Right hindlimb (tissue), 1 donor: ENCODE measurements at regions not wholly inside any gene's neighbourhood (a gene's known extent, or its start where the extent isn't known, plus 50 kb on each side); places are given as distances from the start of the nearest gene placed in this dataset.
A peak's percentile ranks its signal among the peaks of the same experiment; 100 is the strongest.

Source experiments
- DNase-seq: peaks from one replicate; pipeline ENCODE4 v3.0.0-alpha.2; 2018

- no peak for DNase-seq
These were observed 162.1 kb downstream of the ARL4C start for GRCh38 chr2:234334756-234335155.

- DNase-seq: peak; percentile 47
These were observed 162.7 kb downstream of the ARL4C start for GRCh38 chr2:234334151-234334550.

GRCh38 chr2:234333168-234334130 lies 163.4 kb downstream of the ARL4C start:
- DNase-seq: no peak

DNA sequence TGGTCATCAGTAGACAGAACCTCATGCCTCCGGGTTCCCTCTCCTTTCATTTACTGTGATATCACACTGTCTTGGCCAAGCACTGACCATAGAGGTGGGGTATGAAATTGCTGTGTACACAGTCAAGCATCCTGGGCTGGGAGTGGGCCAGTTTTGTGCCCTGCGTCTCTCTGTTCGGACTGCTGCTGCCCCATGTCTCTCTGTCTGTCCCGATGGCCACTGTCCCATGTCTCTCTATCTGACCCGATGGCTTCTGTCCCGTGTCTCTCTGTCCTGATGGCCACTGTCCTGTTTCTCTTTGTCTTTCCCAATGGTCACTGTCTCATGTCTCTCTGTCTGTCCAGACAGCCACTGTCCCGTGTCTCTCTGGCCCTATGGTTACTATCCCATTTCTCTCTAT lies 164.9 kb downstream of the ARL4C start:
- DNase-seq: no peak

DNA sequence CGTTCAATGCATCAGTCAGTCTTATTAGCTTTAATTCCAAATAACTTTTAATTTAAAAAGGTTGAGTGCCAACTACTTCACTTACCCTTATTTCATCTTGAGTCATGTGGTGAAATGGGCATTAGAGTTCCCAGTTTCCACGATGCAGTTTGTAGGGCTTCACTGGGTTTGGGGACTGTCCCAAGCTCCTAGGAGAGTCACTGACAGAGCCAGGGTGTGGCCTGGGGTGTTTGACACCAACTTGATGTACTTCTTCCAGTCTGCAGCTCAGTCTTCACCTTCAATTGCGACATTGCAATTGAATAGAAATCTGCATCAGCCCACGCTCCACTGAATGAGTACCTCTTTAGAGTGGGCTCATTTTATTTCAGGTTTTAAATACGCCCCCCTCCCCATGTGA lies 165.3 kb downstream of the ARL4C start:
- no peak for DNase-seq

- DNase-seq: no peak
These were observed 166.0 kb downstream of the ARL4C start for GRCh38 chr2:234330902-234331301.

- no peak for DNase-seq
These were observed 167.5 kb downstream of the ARL4C start for GRCh38 chr2:234329202-234329960.

DNA sequence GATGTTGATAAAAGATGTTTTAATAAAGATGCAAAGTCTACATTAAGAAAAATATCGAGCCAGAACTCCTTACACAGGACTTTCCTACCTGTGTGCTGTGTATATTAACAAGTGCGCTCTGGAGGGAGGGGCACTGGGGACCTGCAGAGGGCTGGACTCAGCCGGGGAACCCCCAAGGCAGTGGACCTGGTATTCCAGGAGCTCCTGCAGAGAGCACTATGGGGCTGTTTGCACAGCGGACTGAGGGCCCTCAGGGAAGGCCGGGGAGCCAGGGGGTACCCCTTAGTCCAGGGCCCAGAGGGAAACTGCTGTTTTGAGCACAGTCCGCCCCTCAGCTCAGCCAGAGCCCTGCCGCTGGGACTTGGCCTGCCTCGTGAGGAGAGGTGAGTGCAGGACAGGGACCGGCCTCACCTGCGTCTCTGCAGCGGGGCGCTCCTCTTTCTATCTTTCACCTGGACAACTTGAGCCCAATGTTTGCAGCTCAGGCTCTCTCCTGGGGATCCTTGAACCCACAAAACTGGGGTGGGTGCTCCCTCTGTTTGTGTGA lies 168.4 kb downstream of the ARL4C start:
- DNase-seq: no peak

DNA sequence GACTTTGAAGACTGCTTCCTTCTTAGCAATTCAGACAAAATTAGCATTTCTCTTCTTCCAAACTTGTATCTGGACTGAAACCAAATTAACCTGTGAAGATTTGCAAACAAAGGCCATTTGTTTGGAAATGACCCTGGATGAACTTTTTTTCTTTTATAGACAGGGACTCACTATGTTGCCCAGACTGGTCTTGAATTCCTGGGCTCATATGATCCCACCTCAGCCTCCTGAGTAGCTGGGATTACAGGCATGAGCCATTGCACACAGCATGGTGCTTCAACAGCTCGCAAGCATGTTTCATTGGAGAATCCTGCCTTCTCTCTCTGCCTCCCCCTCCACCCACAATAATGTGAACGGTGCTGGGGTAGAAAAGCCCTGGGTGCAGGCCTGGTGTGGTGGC lies 170.2 kb downstream of the ARL4C start:
- no peak for DNase-seq

DNA sequence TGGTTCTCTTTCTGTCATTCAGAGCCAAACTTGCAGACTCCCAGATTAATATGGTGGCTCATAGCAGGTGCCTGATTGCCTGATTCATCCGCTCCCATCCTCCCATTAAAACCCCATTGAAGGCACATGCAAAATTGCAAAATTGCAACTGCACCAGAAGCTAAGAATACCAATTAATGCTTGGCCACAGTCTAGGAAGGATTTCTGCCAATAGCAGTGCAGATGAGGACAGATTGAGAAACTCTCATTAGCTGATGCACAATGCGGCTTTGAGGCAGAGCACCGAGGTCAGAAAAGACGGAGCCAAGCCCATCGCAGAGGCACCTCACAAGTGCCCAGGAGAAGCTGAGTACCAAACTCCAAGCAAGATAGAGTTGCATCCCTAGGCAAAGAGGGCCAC lies 172.8 kb downstream of the ARL4C start:
- DNase-seq: no peak

- no peak for DNase-seq
These were observed 174.0 kb downstream of the ARL4C start for GRCh38 chr2:234322766-234323465.

DNA sequence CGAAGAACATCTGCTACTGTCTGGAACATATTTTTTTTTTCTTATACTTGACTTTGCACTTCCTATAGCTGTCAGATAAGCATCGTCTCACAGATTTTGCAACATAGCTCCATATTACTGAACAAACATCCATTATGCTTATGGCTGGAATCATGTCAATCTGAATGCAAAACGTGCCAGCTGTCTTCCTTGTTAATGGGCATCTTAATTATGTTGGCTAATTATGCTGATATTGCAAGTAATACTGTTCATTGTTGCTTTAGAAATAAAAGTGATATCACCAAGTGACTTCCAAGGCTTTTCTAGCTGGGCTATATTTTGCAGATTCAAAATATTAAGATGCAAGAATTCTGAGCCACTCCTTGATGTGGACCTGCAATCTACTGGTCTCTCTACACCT lies 176.8 kb downstream of the ARL4C start:
- no peak for DNase-seq

- DNase-seq: no peak
These were observed 178.5 kb downstream of the ARL4C start for GRCh38 chr2:234318361-234318760.

DNA sequence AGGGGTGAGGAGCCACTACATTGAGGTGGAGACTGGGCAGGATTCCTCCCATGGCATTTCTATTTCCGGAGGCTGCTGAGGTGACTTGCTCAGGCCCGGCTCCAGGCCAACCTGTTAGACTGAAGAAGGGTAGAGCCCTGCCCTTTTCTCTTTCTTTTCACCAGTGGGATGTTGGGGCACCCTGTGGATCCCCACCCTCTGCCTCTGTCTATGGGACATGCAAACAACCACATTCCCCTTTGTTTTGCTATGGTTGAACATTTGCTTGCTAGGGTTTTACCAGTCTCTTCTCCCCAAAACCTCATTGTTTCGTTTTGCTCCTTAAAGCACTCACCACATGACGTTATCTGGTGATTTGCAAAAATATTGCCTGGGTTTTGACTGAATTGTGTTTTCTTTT lies 183.3 kb downstream of the ARL4C start:
- no peak for DNase-seq

GRCh38 chr2:234310166-234310565 lies 186.7 kb downstream of the ARL4C start:
- no peak for DNase-seq

DNA sequence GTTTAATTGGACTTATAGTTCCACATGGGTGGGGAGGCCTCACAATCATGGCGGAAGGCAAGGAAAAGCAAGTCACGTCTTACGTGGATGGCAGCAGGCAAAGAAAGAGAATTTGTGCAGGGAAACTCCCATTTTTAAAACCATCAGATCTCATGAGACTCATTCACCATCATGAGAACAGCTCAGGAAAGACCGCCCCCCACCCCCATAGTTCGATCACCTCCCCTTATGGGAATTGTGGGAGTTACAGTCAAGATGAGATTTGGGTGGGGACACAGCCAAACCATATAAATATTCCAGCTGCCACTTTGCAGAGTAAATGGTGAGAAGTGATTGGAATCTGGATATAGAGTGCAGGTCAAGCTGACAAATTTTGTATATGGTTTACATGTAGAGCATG lies 187.4 kb downstream of the ARL4C start:
- no peak for DNase-seq

GRCh38 chr2:234308813-234309195 lies 188.1 kb downstream of the ARL4C start:
- DNase-seq: no peak

DNA sequence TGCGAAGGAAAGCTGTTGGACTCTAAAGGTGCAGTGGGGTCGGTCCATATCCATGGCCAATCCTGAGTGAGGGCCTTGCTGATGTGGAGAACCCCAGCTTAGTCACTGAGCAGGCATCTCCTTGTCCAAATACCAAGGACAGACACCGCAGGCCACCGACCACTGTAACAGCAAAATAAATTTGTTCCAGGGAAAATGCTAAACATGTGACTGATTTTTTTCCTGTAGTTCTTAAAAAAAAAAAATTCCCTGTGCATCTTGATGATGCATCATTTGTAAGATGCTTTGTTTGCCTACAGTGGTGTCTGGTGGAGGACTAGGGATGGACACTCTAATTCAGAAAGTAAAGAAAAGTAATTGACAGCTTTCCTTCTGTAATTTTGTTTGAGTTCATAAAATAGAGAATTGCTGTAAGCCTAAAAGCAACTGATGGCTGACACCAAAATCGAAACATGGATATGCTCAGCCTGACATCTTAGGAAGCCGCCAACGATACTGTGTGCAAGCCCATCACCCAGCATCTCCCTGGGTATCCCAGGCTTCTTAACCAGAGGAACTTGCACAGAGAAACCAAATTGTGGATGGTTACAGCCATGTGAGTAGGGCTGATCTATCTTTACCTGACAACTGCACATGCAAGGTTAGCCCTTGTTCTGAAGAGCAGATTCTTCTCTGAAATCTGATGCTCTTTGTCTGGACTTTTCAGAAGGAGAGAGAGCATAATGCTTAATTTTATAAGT lies 188.6 kb downstream of the ARL4C start:
- no peak for DNase-seq

GRCh38 chr2:234307322-234307961 lies 189.4 kb downstream of the ARL4C start:
- DNase-seq: no peak

- no peak for DNase-seq
These were observed 190.3 kb downstream of the ARL4C start for GRCh38 chr2:234306426-234307173.

DNA sequence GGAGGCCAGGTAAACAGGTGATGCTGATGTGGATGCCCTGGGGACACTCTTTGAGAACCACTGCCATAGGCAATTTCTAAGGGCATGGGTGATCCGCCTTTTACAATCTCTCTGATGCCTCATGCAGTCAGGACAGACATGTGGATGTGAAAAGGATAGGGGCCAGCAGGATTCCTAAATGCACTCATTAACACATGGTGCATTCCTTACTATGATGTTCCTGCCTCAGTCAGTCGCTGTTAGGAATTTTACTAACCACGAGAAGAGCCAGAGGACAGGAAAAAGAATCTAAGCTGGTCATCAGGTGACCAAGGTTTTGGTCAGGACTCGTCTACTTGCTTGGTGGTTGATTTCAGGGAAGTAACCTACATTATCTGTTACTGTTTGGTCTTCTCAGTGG lies 191.0 kb downstream of the ARL4C start:
- DNase-seq: no peak
